A549 (cell line): ENCODE measurements at regions not wholly inside any gene's neighbourhood (a gene's known extent, or its start where the extent isn't known, plus 50 kb on each side); places are given as distances from the start of the nearest gene placed in this dataset.

ENCODE experiments used
- ATAC-seq, 2 experiments: fragments of 200-7000 bp in 1 of 2; fragments of >200 bp in 1 of 2; cut with Nextera tagmentation in 1 of 2; cut with Tn5 transposase in 1 of 2; 3 replicates each; pipeline versions ENCODE4 v1.8.0 to v1.9.1; 2018 to 2020; ENCODE audit warnings: mild to moderate bottlenecking in 1 of 2, moderate library complexity in 1 of 2
- CTCF ChIA-PET: fragments of 300-600 bp; sonication (Branson Sonifier 250); formaldehyde crosslinking; extraction: SDS; loops from one replicate; lab custom pipeline; 2021; ENCODE audit warnings: antibody characterized with exemption, inconsistent platforms; lab: Yijun Ruan, JAX
- POLR2A ChIA-PET: fragments of 350-600 bp; formaldehyde crosslinking; extraction: SDS; loops from one replicate; lab custom pipeline; 2021; ENCODE audit warnings: antibody characterized with exemption, inconsistent platforms; lab: Yijun Ruan, JAX
- DNase-seq, 2 experiments: peaks; one replicate each; pipeline versions ENCODE4 v3.0.0 to v3.0.0-alpha.2; 2011 to 2016; ENCODE audit warnings: low read depth in 1 of 2, low spot score in 1 of 2
- FAIRE-seq: peaks from 2 replicates; lab custom pipeline; 2011; peaks lifted over from hg19 to GRCh38; lab: Jason Lieb, UNC
- H3K27ac ChIP-seq, 2 experiments: fragments of >200 bp; sonication (Bioruptor Twin); formaldehyde crosslinking; 3 replicates each; pipeline ENCODE4 v1.5.1; 2016 to 2017
- H3K4me1 ChIP-seq: fragments of >200 bp; sonication (Bioruptor Twin); formaldehyde crosslinking; 3 replicates; pipeline ENCODE4 v1.6.1; 2016
- H3K4me2 ChIP-seq: fragments of >200 bp; sonication (Bioruptor Twin); formaldehyde crosslinking; 3 replicates; pipeline ENCODE4 v1.6.1; 2016
- H3K4me3 ChIP-seq: fragments of >200 bp; sonication (Bioruptor Twin); formaldehyde crosslinking; 3 replicates; pipeline ENCODE4 v1.5.1; 2016
- H3K9me3 ChIP-seq: fragments of >200 bp; sonication (Bioruptor Twin); formaldehyde crosslinking; 3 replicates; pipeline ENCODE4 v1.6.1; 2016
- ATOH8 ChIP-seq: fragments of 250-450 bp; sonication (Bioruptor Pico); IDR thresholded peaks from 2 replicates; pipeline ENCODE4 v1.5.0; 2020; ENCODE audit warnings: low read depth, mild to moderate bottlenecking, moderate library complexity
- BCL3 ChIP-seq: fragments of >200 bp; sonication (Bioruptor Twin); formaldehyde crosslinking; IDR thresholded peaks from 3 replicates; pipeline ENCODE4 v1.6.1; 2016
- BHLHE40 ChIP-seq: IDR thresholded peaks from 2 replicates; pipeline ENCODE4 v1.6.1; 2012; ENCODE audit warnings: low read depth, low read length, inconsistent platforms
- CBX8 ChIP-seq: fragments of 200-600 bp; sonication (generic); IDR thresholded peaks from 2 replicates; pipeline ENCODE4 v1.6.1; 2016
- CHD4 ChIP-seq: fragments of 200-600 bp; sonication (generic); IDR thresholded peaks from 2 replicates; pipeline ENCODE4 v1.6.1; 2016; ENCODE audit warnings: antibody characterized with exemption, mild to moderate bottlenecking, borderline replicate concordance
- EHF ChIP-seq: fragments of 250-450 bp; sonication (Bioruptor Pico); IDR thresholded peaks from 2 replicates; pipeline ENCODE4 v1.5.0; 2020; ENCODE audit warnings: mild to moderate bottlenecking
- EHMT2 ChIP-seq: fragments of 200-600 bp; sonication (generic); IDR thresholded peaks from 2 replicates; pipeline ENCODE4 v1.6.1; 2016; ENCODE audit warnings: antibody characterized with exemption, low read depth, mild to moderate bottlenecking, moderate library complexity
- ELK1 ChIP-seq: fragments of 150-350 bp; IDR thresholded peaks from 2 replicates; pipeline ENCODE4 v1.6.1; 2014; ENCODE audit warnings: low read depth, mild to moderate bottlenecking, low read length
- ESRRA ChIP-seq: fragments of 150-350 bp; IDR thresholded peaks from 2 replicates; pipeline ENCODE4 v1.6.1; 2014; ENCODE audit warnings: mild to moderate bottlenecking, low read length, borderline replicate concordance
- FOXS1 ChIP-seq: fragments of 250-450 bp; sonication (Bioruptor Pico); IDR thresholded peaks from 2 replicates; pipeline ENCODE4 v1.5.0; 2020; ENCODE audit warnings: mild to moderate bottlenecking, moderate library complexity
- GATA3 ChIP-seq: IDR thresholded peaks from 2 replicates; pipeline ENCODE4 v1.6.1; 2012; ENCODE audit warnings: borderline replicate concordance
- HDAC2 ChIP-seq: fragments of 200-600 bp; sonication (generic); IDR thresholded peaks from 2 replicates; pipeline ENCODE4 v1.6.1; 2016
- HEYL ChIP-seq: fragments of 250-450 bp; sonication (Bioruptor Pico); IDR thresholded peaks from 2 replicates; pipeline ENCODE4 v1.8.0; 2021; ENCODE audit warnings: mild to moderate bottlenecking, moderate library complexity
- HOXA7 ChIP-seq: fragments of 250-450 bp; sonication (Bioruptor Pico); IDR thresholded peaks from 2 replicates; pipeline ENCODE4 v1.5.0; 2020; ENCODE audit warnings: mild to moderate bottlenecking, moderate library complexity
- JUNB ChIP-seq: fragments of >200 bp; sonication (Bioruptor Twin); formaldehyde crosslinking; IDR thresholded peaks from 2 replicates; pipeline ENCODE4 v1.6.1; 2016
- MAX ChIP-seq: IDR thresholded peaks from 2 replicates; pipeline ENCODE4 v1.6.1; 2012
- MAZ ChIP-seq: fragments of 150-350 bp; IDR thresholded peaks from 2 replicates; pipeline ENCODE4 v1.6.1; 2014; ENCODE audit warnings: antibody characterized with exemption, low read depth, low read length, borderline replicate concordance
- NPAS2 ChIP-seq: fragments of 250-450 bp; sonication (Bioruptor Pico); IDR thresholded peaks from 2 replicates; pipeline ENCODE4 v1.8.0; 2022; ENCODE audit warnings: mild to moderate bottlenecking, moderate library complexity, borderline replicate concordance
- PHF8 ChIP-seq: fragments of 200-600 bp; sonication (generic); IDR thresholded peaks from 2 replicates; pipeline ENCODE4 v1.6.1; 2016; ENCODE audit warnings: low read depth, mild to moderate bottlenecking, antibody characterized with exemption, moderate library complexity, borderline replicate concordance
- POLR2A ChIP-seq: IDR thresholded peaks from 2 replicates; pipeline ENCODE4 v1.6.1; 2012; ENCODE audit warnings: mild to moderate bottlenecking, low read length
- POLR2AphosphoS2 ChIP-seq: conservative IDR thresholded peaks from 2 replicates; pipeline ENCODE4 v1.6.1; 2012; ENCODE audit warnings: low read length, improper control_type of control experiment, inconsistent platforms
- RCOR1 ChIP-seq: fragments of 150-350 bp; IDR thresholded peaks from 2 replicates; pipeline ENCODE4 v1.6.1; 2014; ENCODE audit warnings: antibody characterized with exemption, low read length, low read depth
- REST ChIP-seq: fragments of 200-600 bp; sonication (generic); IDR thresholded peaks from 2 replicates; pipeline ENCODE4 v1.6.1; 2016; ENCODE audit warnings: antibody characterized with exemption, mild to moderate bottlenecking, moderate library complexity
- RFX5 ChIP-seq: fragments of 450-650 bp; IDR thresholded peaks from 2 replicates; pipeline ENCODE4 v1.7.1; 2014; ENCODE audit warnings: antibody characterized with exemption, mild to moderate bottlenecking, moderate library complexity
- RNF2 ChIP-seq: fragments of 200-600 bp; sonication (generic); IDR thresholded peaks from 2 replicates; pipeline ENCODE4 v1.6.1; 2016; ENCODE audit warnings: low read depth, mild to moderate bottlenecking, antibody characterized with exemption, moderate library complexity, borderline replicate concordance
- SMC3 ChIP-seq: fragments of >200 bp; sonication (Bioruptor Twin); formaldehyde crosslinking; IDR thresholded peaks from 3 replicates; pipeline ENCODE4 v1.6.1; 2018; ENCODE audit warnings: inconsistent platforms
- TP53 ChIP-seq: fragments of 250-450 bp; sonication (Bioruptor Pico); IDR thresholded peaks from 2 replicates; pipeline ENCODE4 v1.5.0; 2021; ENCODE audit warnings: mild to moderate bottlenecking, moderate library complexity
- ZC3H11A ChIP-seq: fragments of 450-650 bp; IDR thresholded peaks from 2 replicates; pipeline ENCODE4 v1.6.1; 2014; ENCODE audit warnings: antibody characterized with exemption, mild to moderate bottlenecking
- ZSCAN20 ChIP-seq: fragments of 250-450 bp; sonication (Bioruptor Pico); IDR thresholded peaks from 2 replicates; pipeline ENCODE4 v1.8.0; 2022; ENCODE audit warnings: mild to moderate bottlenecking, moderate library complexity
- WGBS: methylation state at CpG from one replicate; pipeline ENCODE4 v1.1.6; 2017; ENCODE audit errors: missing lambda C conversion rate; 5-methylcytosine and 5-hydroxymethylcytosine counted together

- H3K4me3 ChIP-seq: no peak overlapping the region
- no peak for FAIRE-seq
- no peak for ATAC-seq
- ChIA-PET POLR2A (no interaction called here), CTCF (interaction anchor here (1.3 kb wide), 1 partner anchor 17 kb away, joined by 3 read pairs; no protein-coding TSS in a partner anchor)
- no peaks in the 10 kb centered on the region for H3K4me1 ChIP-seq
- no peak overlapping the region for H3K4me2 ChIP-seq
- no peak overlapping the region for H3K27ac ChIP-seq
- 90% methylated on average over 1 of the region's 1 CpG for WGBS
- TF ChIP-seq RNF2: no peak
- no peak for TF ChIP-seq NPAS2 (CRISPR knock-in tag)
- no peak for TF ChIP-seq MAX
- no peak for TF ChIP-seq ELK1
- no peak for TF ChIP-seq CHD4
- TF ChIP-seq EHF: no peak
- TF ChIP-seq ZC3H11A: no peak
- no peak for TF ChIP-seq ZSCAN20 (CRISPR knock-in tag)
- no peak for TF ChIP-seq CBX8
- no peaks in the 10 kb centered on the region for H3K9me3 ChIP-seq
- DNase-seq: no peak
Measured at GRCh38 chrX:16461968-16462367, 188.0 kb upstream of the S100G start.

- H3K27ac ChIP-seq: no peak overlapping the region
- CTCF ChIA-PET: no interaction called here
- H3K4me3 ChIP-seq: no peak overlapping the region
- H3K4me2 ChIP-seq: no peak overlapping the region
- ATAC-seq (no peak), DNase-seq (no peak), FAIRE-seq (no peak)
- H3K9me3 ChIP-seq: no peaks in the 10 kb centered on the region
- TF ChIP-seq POLR2AphosphoS2 (no peak), JUNB (no peak), NPAS2 (CRISPR knock-in tag) (no peak), CBX8 (no peak), CHD4 (no peak), HEYL (no peak), MAX (no peak), TP53 (CRISPR knock-in tag) (no peak), RCOR1 (no peak), ATOH8 (CRISPR knock-in tag) (no peak), ESRRA (no peak), MAZ (no peak), RNF2 (no peak), RFX5 (no peak), SMC3 (no peak), HDAC2 (no peak), BHLHE40 (no peak), HOXA7 (no peak), POLR2A (no peak), ZSCAN20 (CRISPR knock-in tag) (no peak)
- 80% methylated on average over 6 of the region's 6 CpGs for whole genome bisulfite sequencing
- POLR2A ChIA-PET: no interaction called here
- no peaks in the 10 kb centered on the region for H3K4me1 ChIP-seq
Measured at GRCh38 chrX:16462912-16463311, 187.0 kb upstream of the S100G start.

- H3K4me1 ChIP-seq: no peaks in the 10 kb centered on the region
- H3K4me3 ChIP-seq: no peak overlapping the region
- 61% methylated on average over 4 of the region's 4 CpGs for WGBS
- FAIRE-seq (no peak), DNase-seq (no peak), ATAC-seq (no peak)
- ChIA-PET POLR2A (no interaction called here), CTCF (interaction anchor here (1.3 kb wide), 1 partner anchor 28 kb away, joined by 3 read pairs; no protein-coding TSS in a partner anchor)
- H3K27ac ChIP-seq: no peak overlapping the region
- H3K9me3 ChIP-seq: no peaks in the 10 kb centered on the region
- H3K4me2 ChIP-seq: no peak overlapping the region
- no peak for TF ChIP-seq FOXS1 (CRISPR knock-in tag)
- TF ChIP-seq GATA3: no peak
- no peak for TF ChIP-seq CBX8
- no peak for TF ChIP-seq MAZ
- TF ChIP-seq BCL3: no peak
- no peak for TF ChIP-seq EHMT2
- TF ChIP-seq REST: no peak
- no peak for TF ChIP-seq RCOR1
- TF ChIP-seq ZC3H11A: no peak
- no peak for TF ChIP-seq POLR2A
- TF ChIP-seq PHF8: no peak
- no peak for TF ChIP-seq RFX5
Measured at GRCh38 chrX:16464369-16464768, 185.6 kb upstream of the S100G start.
